Prostate gland (tissue), 2 donors: ENCODE measurements at regions not wholly inside any gene's neighbourhood (a gene's known extent, or its start where the extent isn't known, plus 50 kb on each side); places are given as distances from the start of the nearest gene placed in this dataset.

ENCODE experiments used
- DNase-seq: peaks from one replicate; pipeline ENCODE4 v3.0.0-alpha.2; 2019; ENCODE audit warnings: low spot score
- H3K27ac ChIP-seq, 2 donors: fragments of 200-600 bp; sonication (generic); 2 replicates each; pipeline ENCODE4 v1.5.1; 2017 to 2019
- H3K27me3 ChIP-seq: fragments of 200-600 bp; sonication (generic); replicated peaks from 2 replicates; pipeline ENCODE4 v1.5.1; 2019; ENCODE audit not compliant: insufficient read depth
- H3K36me3 ChIP-seq, 2 donors: fragments of 200-600 bp; sonication (generic); 1 replicate in 1 of 2; 2 replicates in 1 of 2; pipeline versions ENCODE4 v1.5.1 to v1.8.1; 2017 to 2019
- H3K4me1 ChIP-seq: fragments of 200-600 bp; sonication (generic); replicated peaks from 2 replicates; pipeline ENCODE4 v1.5.1; 2019
- H3K4me3 ChIP-seq, 2 donors: fragments of 200-600 bp; sonication (generic); 2 replicates each; pipeline ENCODE4 v1.5.1; 2017 to 2019
- H3K9me3 ChIP-seq: fragments of 200-600 bp; sonication (generic); 2 replicates; pipeline ENCODE4 v1.5.1; 2017
- CTCF ChIP-seq, 4 experiments: fragments of 200-600 bp in 2 of 4; fragments of 450-650 bp in 2 of 4; sonication (generic) in 2 of 4; IDR thresholded peaks; 1 replicate in 3 of 4; 2 replicates in 1 of 4; pipeline ENCODE4 v1.5.1; 2016 to 2019; ENCODE audit warnings: antibody characterized with exemption in 4 of 4, mild to moderate bottlenecking in 2 of 4, moderate library complexity in 2 of 4
- POLR2A ChIP-seq: fragments of 450-650 bp; IDR thresholded peaks from one replicate; pipeline ENCODE4 v1.6.1; 2016; ENCODE audit warnings: antibody characterized with exemption, mild to moderate bottlenecking
- POLR2AphosphoS5 ChIP-seq: sonication (generic); formaldehyde crosslinking; IDR thresholded peaks from one replicate; pipeline ENCODE4 v1.6.1; 2017; ENCODE audit warnings: antibody characterized with exemption
- WGBS: methylation state at CpG from one replicate; pipeline ENCODE4 v1.1.5; 2018; 5-methylcytosine and 5-hydroxymethylcytosine counted together
- intact Hi-C: fragments of 100-400 bp; cut with DNase I; formaldehyde crosslinking; loops from one replicate; pipeline ENCODE4 v1.14.2; 2022

- intact Hi-C loops = loop anchor here (2.0 to 10.0 kb wide), 3 partner anchors 160 to 399 kb away; partner anchors contain the start of gene PERP
- Histone ChIP-seq H3K4me3 (no peak overlapping the region), H3K9me3 (no peaks in the 10 kb centered on the region), H3K36me3 (no peaks in the 10 kb centered on the region), H3K4me1 (no peaks in the 10 kb centered on the region), H3K27ac (no peak overlapping the region), H3K27me3 (no peaks in the 10 kb centered on the region)
- DNase-seq = no peak
- TF ChIP-seq CTCF (IDR thresholded peaks at IDR 0.05) (no peak), POLR2A (no peak), POLR2AphosphoS5 (no peak)
- 28% methylated on average over 1 of the region's 1 CpG for WGBS
These were observed 158.6 kb upstream of the TNFAIP3 start for GRCh38 chr6:137708481-137708880.

DNA sequence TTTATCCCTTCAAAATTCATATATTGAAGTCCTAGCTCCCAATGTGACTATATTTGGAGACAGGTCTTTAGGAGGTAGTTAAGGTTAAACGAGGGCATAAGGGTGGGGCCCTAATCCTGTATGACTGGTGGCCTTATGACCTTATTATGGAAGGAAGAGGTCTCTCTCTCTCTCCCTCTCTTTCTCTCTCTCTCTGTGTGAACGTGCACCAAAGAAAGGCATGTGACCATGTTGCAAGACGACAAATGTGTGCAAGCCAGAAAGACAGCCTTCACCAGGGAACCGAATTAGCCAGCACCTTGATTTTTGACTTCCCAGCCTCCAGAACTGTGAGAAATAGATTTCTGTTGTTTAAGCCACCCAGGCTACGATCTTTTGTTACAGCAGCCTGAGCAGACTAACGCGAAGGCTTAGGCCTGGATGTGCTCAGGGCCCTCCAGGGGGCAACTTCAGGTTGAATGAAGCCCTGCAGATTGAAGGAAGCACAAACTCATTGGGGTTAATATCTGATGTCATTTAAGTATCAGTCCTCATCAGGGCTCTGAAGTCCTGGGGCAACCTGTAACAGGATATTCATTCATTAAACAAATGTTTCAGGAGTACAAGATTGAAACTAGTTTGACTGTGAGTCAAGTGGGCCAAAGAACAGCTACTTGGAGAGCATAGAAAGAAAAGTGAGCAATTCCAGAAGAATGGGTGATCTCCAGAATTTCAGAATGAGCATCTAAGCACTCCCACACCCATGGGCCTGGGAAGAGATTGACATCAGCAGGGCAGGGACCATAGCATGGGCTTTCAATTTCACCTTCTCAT is 157.4 kb upstream of the TNFAIP3 start:
- H3K4me3 ChIP-seq = no peak overlapping the region

DNA sequence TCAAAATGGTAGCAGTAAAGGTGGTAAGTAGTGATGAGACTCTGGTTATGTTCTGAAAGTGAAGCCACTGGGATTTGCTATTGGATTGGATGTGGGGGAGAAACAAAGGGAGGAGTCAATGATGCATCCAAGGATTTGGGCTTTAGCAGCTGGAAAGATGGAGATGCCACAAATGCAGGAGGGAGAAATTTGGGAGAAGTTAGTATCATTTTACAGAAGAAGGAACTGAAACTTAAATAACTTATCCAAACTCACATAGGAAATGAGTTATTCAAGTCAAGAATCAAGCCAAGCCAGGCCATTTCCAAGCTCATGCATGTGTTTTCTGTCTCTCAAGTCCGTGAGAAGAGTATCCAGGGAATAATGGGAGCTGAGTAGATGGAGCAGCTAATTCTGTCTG is 155.1 kb upstream of the TNFAIP3 start:
- no peaks in the 10 kb centered on the region for H3K27me3 ChIP-seq
- H3K27ac ChIP-seq = no peak overlapping the region
- DNase-seq = no peak
- no peaks in the 10 kb centered on the region for H3K4me1 ChIP-seq
- H3K36me3 ChIP-seq = no peaks in the 10 kb centered on the region
- TF ChIP-seq POLR2A = no peak
- TF ChIP-seq CTCF (IDR thresholded peaks at IDR 0.05) = no peak
- WGBS = 64% methylated on average over 1 of the region's 1 CpG
- intact Hi-C loops = no loop called here
- no peaks in the 10 kb centered on the region for H3K9me3 ChIP-seq
- no peak overlapping the region for H3K4me3 ChIP-seq

More for the DNA sequence above, 157.4 kb upstream of the TNFAIP3 start:
- no peaks in the 10 kb centered on the region for H3K9me3 ChIP-seq
- no peak for TF ChIP-seq POLR2AphosphoS5
- no peak for TF ChIP-seq CTCF (IDR thresholded peaks at IDR 0.05)
- no peak for TF ChIP-seq POLR2A
- no peaks in the 10 kb centered on the region for H3K27me3 ChIP-seq
- H3K36me3 ChIP-seq = no peaks in the 10 kb centered on the region
- no peaks in the 10 kb centered on the region for H3K4me1 ChIP-seq
- DNase-seq = no peak
- H3K27ac ChIP-seq = no peak overlapping the region
- intact Hi-C loops = loop anchor here (2.0 to 10.0 kb wide), 3 partner anchors 159 to 398 kb away; partner anchors contain the start of gene PERP
- 97% methylated on average over 7 of the region's 7 CpGs for WGBS

- no peak for DNase-seq
- TF ChIP-seq POLR2AphosphoS5 (no peak), POLR2A (no peak), CTCF (IDR thresholded peaks at IDR 0.05) (no peak)
- intact Hi-C loops = no loop called here
- no peak overlapping the region for H3K27ac ChIP-seq
- no peak overlapping the region for H3K4me3 ChIP-seq
- WGBS = 95% methylated on average over 5 of the region's 5 CpGs
- H3K36me3 ChIP-seq = no peaks in the 10 kb centered on the region
- H3K9me3 ChIP-seq = no peaks in the 10 kb centered on the region
- no peaks in the 10 kb centered on the region for H3K4me1 ChIP-seq
- no peaks in the 10 kb centered on the region for H3K27me3 ChIP-seq
These were observed 154.5 kb upstream of the TNFAIP3 start for GRCh38 chr6:137712587-137712986.

- intact Hi-C loops = no loop called here
- WGBS = 76% methylated on average over 4 of the region's 4 CpGs
- Histone ChIP-seq H3K4me3 (no peak overlapping the region), H3K4me1 (no peaks in the 10 kb centered on the region), H3K36me3 (no peaks in the 10 kb centered on the region), H3K27ac (no peak overlapping the region), H3K27me3 (no peaks in the 10 kb centered on the region), H3K9me3 (no peaks in the 10 kb centered on the region)
- no peak for TF ChIP-seq POLR2A
- TF ChIP-seq POLR2AphosphoS5 = peak; percentile 15
- DNase-seq = no peak
These were observed 151.4 kb upstream of the TNFAIP3 start for GRCh38 chr6:137715589-137716045.
